ENCODE measurements at regions not wholly inside any gene's neighbourhood (a gene's known extent, or its start where the extent isn't known, plus 50 kb on each side); places are given as distances from the start of the nearest gene placed in this dataset.
A peak's percentile ranks its signal among the peaks of the same experiment; 100 is the strongest.

GRCh38 chr10:130463104-130463875 lies 327.1 kb downstream of the GLRX3 start:
- no peak overlapping the region for H3K56ac ChIP-seq (ENCODE audit: insufficient read length, low read depth, low read length)
- no peaks in the 10 kb centered on the region for H3K23me2 ChIP-seq (ENCODE audit: insufficient read length, low read depth, low read length, poor library complexity, severe bottlenecking)
- H2BK120ac ChIP-seq (ENCODE audit: low read depth, low read length, poor library complexity, severe bottlenecking): no peak overlapping the region
- H3K4ac ChIP-seq (ENCODE audit: low read depth, low read length): no peak overlapping the region
- H3K14ac ChIP-seq (ENCODE audit: insufficient read depth, low read length): no peak overlapping the region; the same call in 1 of the 2 replicates
- H3K18ac ChIP-seq (ENCODE audit: insufficient read length, low read depth, low read length): no peak overlapping the region
- Mint-ChIP-seq H3K4me3 (no peak overlapping the region), H3K4me1 (peaks cover 9% of the 10 kb centered on the region in 2 experiments), H3K36me3 (ENCODE audit: insufficient read depth in 1 of 3, low read depth in 3 of 3) (no peaks in the 10 kb centered on the region; a peak in 2 of 7 replicates), H3K9me3 (peaks cover 9 to 15% of the 10 kb centered on the region in 2 experiments; a peak in 4 of 5 replicates), H3K27ac (no peak overlapping the region; a peak in 1 of 7 replicates), H3K27me3 (ENCODE audit: low read depth) (peaks cover 12% of the 10 kb centered on the region)
- no CpG with 5 or more reads among the region's 6 CpGs for WGBS (ENCODE audit: extremely low coverage, insufficient read length, low lambda C conversion rate)
- no peak overlapping the region for H4K91ac ChIP-seq (ENCODE audit: insufficient read length, low read depth, low read length)
- H2AK5ac ChIP-seq (ENCODE audit: insufficient read length, low read length): no peak overlapping the region
- no peaks in the 10 kb centered on the region; the same call in 1 of the 2 replicates for H3K4me1 ChIP-seq (ENCODE audit: insufficient read depth, low read length)
- H3T11ph ChIP-seq (ENCODE audit: low read length): no peak overlapping the region
- no peak overlapping the region for H2BK5ac ChIP-seq (ENCODE audit: insufficient read length, low read length)
- H2AFZ ChIP-seq (ENCODE audit: low read length): no peak overlapping the region
- no peaks in the 10 kb centered on the region for H3K79me1 ChIP-seq (ENCODE audit: insufficient read depth, low read depth, low read length, poor library complexity, severe bottlenecking)
- H3K27ac ChIP-seq (ENCODE audit: insufficient read length, low read depth, low read length): no peak overlapping the region
- no peak overlapping the region for H3K23ac ChIP-seq (ENCODE audit: insufficient read length, low read depth, low read length)
- no peaks in the 10 kb centered on the region for H3K27me3 ChIP-seq (ENCODE audit: insufficient read depth, low read length)
- H3K79me2 ChIP-seq (ENCODE audit: insufficient read depth, low read length): no peaks in the 10 kb centered on the region
- no peak overlapping the region for H2BK15ac ChIP-seq (ENCODE audit: low read depth, low read length)
- no peaks in the 10 kb centered on the region for H4K20me1 ChIP-seq (ENCODE audit: control insufficient read depth, insufficient read depth, insufficient read length)
- peak; percentile 12 for DNase-seq
- no peaks in the 10 kb centered on the region for H3K9me3 ChIP-seq (ENCODE audit: control insufficient read depth, low read depth, low read length)
- no peak for TF ChIP-seq CTCF (conservative IDR thresholded peaks at IDR 0.05)
- no peak overlapping the region for H3K9ac ChIP-seq (ENCODE audit: extremely low read depth, insufficient read length, low read length)
- no peak overlapping the region for H4K8ac ChIP-seq (replicated peaks; ENCODE audit: insufficient read length, low read depth, low read length)
- no peak overlapping the region for H2BK12ac ChIP-seq (ENCODE audit: insufficient read length, low read depth, low read length)
- no peak overlapping the region for H4K5ac ChIP-seq (ENCODE audit: insufficient read length, low read depth, low read length)
- H2BK20ac ChIP-seq (ENCODE audit: low read depth, low read length, poor library complexity, severe bottlenecking): no peak overlapping the region
- H3K4me2 ChIP-seq (ENCODE audit: insufficient read depth, insufficient read length, low read length): no peak overlapping the region

Measured in H9 (cell line).